ENCODE measurements at regions not wholly inside any gene's neighbourhood (a gene's known extent, or its start where the extent isn't known, plus 50 kb on each side); places are given as distances from the start of the nearest gene placed in this dataset.

DNA sequence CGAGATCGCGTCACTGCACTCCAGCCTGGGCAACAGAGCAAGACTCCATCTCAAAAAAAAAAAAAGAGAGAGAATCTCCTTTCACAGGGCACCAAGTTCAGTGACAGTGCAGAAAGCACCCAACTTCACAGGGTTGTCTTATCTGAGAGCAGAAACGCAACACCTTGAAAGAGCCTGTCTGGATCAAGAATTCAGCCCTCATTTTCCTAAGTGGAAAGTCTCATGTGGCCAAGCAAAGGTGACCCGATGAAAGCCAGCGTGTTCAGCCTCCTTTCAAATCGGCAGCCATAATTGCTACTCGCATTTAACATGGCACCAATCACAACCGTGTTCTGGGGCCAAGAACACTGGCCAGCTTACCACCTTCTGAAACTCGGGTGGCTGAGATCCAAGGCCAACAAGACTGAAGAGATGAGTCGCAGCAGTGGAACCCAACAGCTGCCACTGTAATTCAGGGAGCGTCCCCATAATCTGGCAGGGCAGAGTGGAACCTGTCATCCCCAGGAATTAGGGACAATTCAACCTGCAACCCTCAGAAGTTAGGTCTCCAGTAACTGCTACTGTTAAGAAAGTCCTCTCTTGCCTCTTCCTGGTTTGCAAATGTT, 536.7 kb upstream of the JARID2 start:
- H3K9ac ChIP-seq (ENCODE audit: low read length): no peak overlapping the region
- RAD21 ChIA-PET (ENCODE audit: low non-redundant PET in 1 of 2, low total read pairs in 2 of 2, uncharacterized antibody in 2 of 2, unreplicated experiment in 2 of 2): no interaction called here
- intact Hi-C loops (cut with micrococcal nuclease): no loop called here
- DNase-seq (ENCODE audit: low read depth, low spot score): no peak
- ATAC-seq: no peak
- H4K20me1 ChIP-seq (ENCODE audit: insufficient read depth): no peaks in the 10 kb centered on the region
- H3K27ac ChIP-seq (ENCODE audit: low read depth, low read length): no peak overlapping the region
- CTCF ChIA-PET: no interaction called here
- POLR2A ChIA-PET: no interaction called here
- H3K9me2 ChIP-seq (ENCODE audit: insufficient read depth): no peaks in the 10 kb centered on the region
- H3K79me2 ChIP-seq (ENCODE audit: insufficient read depth, low read length): no peaks in the 10 kb centered on the region
- no TSS peak for BruUV-seq (replicated peaks)
- H3K27me3 ChIP-seq (ENCODE audit: insufficient read depth, low read length): no peaks in the 10 kb centered on the region
- peak overlapping the region; percentile 58 for H2AFZ ChIP-seq (ENCODE audit: low read depth, low read length, poor library complexity, severe bottlenecking)
- H3K4me2 ChIP-seq (ENCODE audit: low read length): peak overlapping the region; percentile 19; the same call in 1 of the 2 replicates
- no peaks in the 10 kb centered on the region for H3K9me3 ChIP-seq (ENCODE audit: control insufficient read depth in 1 of 2, insufficient read depth in 1 of 2, low read depth in 1 of 2, low read length in 2 of 2)
- TF ChIP-seq SRF (IDR thresholded peaks at IDR 0.05; ENCODE audit: low read depth) (no peak), EZH2phosphoT487 (IDR thresholded peaks at IDR 0.05; ENCODE audit: borderline replicate concordance) (no peak), JUND (IDR thresholded peaks at IDR 0.05) (0 out of 2 replicates have a peak, but pooled peaks have one; percentile 20), ZFX (IDR thresholded peaks at IDR 0.05) (no peak)
- TF ChIP-seq, protein P1, sequence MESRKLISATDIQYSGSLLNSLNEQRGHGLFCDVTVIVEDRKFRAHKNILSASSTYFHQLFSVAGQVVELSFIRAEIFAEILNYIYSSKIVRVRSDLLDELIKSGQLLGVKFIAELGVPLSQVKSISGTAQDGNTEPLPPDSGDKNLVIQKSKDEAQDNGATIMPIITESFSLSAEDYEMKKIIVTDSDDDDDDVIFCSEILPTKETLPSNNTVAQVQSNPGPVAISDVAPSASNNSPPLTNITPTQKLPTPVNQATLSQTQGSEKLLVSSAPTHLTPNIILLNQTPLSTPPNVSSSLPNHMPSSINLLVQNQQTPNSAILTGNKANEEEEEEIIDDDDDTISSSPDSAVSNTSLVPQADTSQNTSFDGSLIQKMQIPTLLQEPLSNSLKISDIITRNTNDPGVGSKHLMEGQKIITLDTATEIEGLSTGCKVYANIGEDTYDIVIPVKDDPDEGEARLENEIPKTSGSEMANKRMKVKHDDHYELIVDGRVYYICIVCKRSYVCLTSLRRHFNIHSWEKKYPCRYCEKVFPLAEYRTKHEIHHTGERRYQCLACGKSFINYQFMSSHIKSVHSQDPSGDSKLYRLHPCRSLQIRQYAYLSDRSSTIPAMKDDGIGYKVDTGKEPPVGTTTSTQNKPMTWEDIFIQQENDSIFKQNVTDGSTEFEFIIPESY (IDR thresholded peaks at IDR 0.05; ENCODE audit: extremely low read depth, insufficient replicate concordance, low read length): no peak
- peaks cover 0 to 69% of the 10 kb centered on the region in 2 experiments; a peak in 2 of 4 replicates for H3K4me1 ChIP-seq (ENCODE audit: control insufficient read depth in 1 of 2, insufficient read depth in 2 of 2, low read length in 2 of 2)
- no peaks in the 10 kb centered on the region for H3K36me3 ChIP-seq (ENCODE audit: control insufficient read depth in 1 of 2, insufficient read depth in 2 of 2, low read length in 2 of 2)
- H3K4me3 ChIP-seq (replicated peaks in 1 of 2; ENCODE audit: low read depth in 1 of 2, low read length in 2 of 2): no peak overlapping the region

DNA sequence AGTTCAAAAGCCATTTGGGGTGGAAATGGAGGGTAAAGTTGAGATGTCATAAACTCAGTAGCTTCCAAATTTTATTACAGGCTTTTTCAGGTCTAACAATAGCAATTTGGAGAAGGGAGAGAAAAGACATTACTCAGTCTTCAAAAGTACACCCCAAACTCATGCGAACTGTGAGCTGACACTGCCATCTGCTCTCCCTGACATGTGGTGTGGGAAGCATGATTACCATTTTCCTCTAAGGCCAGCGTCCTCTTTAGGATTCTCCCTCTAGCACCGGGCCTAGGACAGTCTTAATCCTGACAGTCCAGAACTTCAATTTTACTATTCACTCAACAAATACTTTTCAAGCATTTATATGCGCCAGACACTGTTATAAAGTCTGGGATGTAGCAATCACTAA, 536.0 kb upstream of the JARID2 start:
- no peak for ATAC-seq

More for the DNA sequence above, 536.0 kb upstream of the JARID2 start:
- no peaks in the 10 kb centered on the region for H3K79me2 ChIP-seq (ENCODE audit: insufficient read depth, low read length)
- ChIA-PET POLR2A (no interaction called here), CTCF (no interaction called here), RAD21 (ENCODE audit: low non-redundant PET in 1 of 2, low total read pairs in 2 of 2, uncharacterized antibody in 2 of 2, unreplicated experiment in 2 of 2) (no interaction called here)
- TF ChIP-seq EZH2phosphoT487 (IDR thresholded peaks at IDR 0.05; ENCODE audit: borderline replicate concordance) (no peak), SIN3A (IDR thresholded peaks at IDR 0.05; ENCODE audit: low read depth) (no peak), SRF (IDR thresholded peaks at IDR 0.05; ENCODE audit: low read depth) (no peak)
- DNase-seq (ENCODE audit: low read depth, low spot score): no peak
- H3K27ac ChIP-seq (ENCODE audit: low read depth, low read length): no peak overlapping the region
- H3K4me2 ChIP-seq (ENCODE audit: low read length): no peak overlapping the region
- H4K20me1 ChIP-seq (ENCODE audit: insufficient read depth): no peaks in the 10 kb centered on the region
- H3K27me3 ChIP-seq (ENCODE audit: insufficient read depth, low read length): no peaks in the 10 kb centered on the region
- BruUV-seq (replicated peaks): no TSS peak
- H2AFZ ChIP-seq (ENCODE audit: low read depth, low read length, poor library complexity, severe bottlenecking): no peak overlapping the region
- H3K4me3 ChIP-seq (replicated peaks in 1 of 2; ENCODE audit: low read depth in 1 of 2, low read length in 2 of 2): no peak overlapping the region
- no peaks in the 10 kb centered on the region for H3K36me3 ChIP-seq (ENCODE audit: control insufficient read depth in 1 of 2, insufficient read depth in 2 of 2, low read length in 2 of 2)
- H3K9ac ChIP-seq (ENCODE audit: low read length): no peak overlapping the region
- no peaks in the 10 kb centered on the region for H3K9me3 ChIP-seq (ENCODE audit: control insufficient read depth in 1 of 2, insufficient read depth in 1 of 2, low read depth in 1 of 2, low read length in 2 of 2)
- intact Hi-C loops (cut with micrococcal nuclease): loop anchor here (5.0 kb wide), 1 partner anchor 498 kb away; no protein-coding TSS in a partner anchor
- H3K4me1 ChIP-seq (ENCODE audit: control insufficient read depth in 1 of 2, insufficient read depth in 2 of 2, low read length in 2 of 2): peaks cover 0 to 69% of the 10 kb centered on the region in 2 experiments; a peak in 2 of 4 replicates
- H3K9me2 ChIP-seq (ENCODE audit: insufficient read depth): no peaks in the 10 kb centered on the region

Data from HCT116 (cell line).